ENCODE measurements at regions not wholly inside any gene's neighbourhood (a gene's known extent, or its start where the extent isn't known, plus 50 kb on each side); places are given as distances from the start of the nearest gene placed in this dataset.

DNA sequence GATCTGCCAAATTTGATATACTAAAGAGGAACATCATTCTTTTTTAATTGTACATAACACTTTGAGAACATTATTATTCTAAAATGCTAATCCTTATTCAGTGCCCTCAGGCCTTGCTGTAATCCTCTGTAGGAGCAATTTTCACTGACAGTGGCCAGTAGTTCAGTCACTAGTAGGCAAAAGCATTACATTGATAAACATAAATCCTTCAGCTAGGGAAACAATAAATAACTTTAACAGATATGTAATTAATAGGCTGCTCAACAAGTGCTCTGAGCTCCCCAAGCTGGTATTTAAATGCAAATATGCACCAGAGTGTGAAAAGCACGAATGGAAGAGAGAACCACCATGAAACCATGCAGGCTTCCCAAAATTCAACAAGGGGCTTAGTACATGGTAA, 77.7 kb upstream of the FAM47C start:
- DNase-seq (ENCODE audit: low read depth): no peak

DNA sequence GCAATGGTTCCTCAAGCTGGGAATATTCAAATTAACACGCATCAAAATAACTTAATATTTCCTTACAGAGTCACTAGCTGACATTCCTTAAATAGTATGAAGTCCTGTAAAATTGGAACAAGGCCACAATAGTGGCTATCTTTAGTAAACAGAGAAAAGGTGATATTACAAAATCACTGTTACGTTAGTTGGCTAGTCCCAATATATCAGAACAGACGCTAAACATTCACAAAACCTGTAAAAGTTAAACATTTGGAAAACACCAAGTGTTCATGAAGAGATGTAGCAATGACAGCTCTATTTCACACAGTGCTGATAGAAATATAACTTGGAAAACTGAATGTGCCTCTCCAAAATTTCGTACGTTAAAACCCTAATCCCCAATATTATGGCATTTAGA, 61.0 kb upstream of the FAM47C start:
- DNase-seq (ENCODE audit: low read depth): no peak

DNA sequence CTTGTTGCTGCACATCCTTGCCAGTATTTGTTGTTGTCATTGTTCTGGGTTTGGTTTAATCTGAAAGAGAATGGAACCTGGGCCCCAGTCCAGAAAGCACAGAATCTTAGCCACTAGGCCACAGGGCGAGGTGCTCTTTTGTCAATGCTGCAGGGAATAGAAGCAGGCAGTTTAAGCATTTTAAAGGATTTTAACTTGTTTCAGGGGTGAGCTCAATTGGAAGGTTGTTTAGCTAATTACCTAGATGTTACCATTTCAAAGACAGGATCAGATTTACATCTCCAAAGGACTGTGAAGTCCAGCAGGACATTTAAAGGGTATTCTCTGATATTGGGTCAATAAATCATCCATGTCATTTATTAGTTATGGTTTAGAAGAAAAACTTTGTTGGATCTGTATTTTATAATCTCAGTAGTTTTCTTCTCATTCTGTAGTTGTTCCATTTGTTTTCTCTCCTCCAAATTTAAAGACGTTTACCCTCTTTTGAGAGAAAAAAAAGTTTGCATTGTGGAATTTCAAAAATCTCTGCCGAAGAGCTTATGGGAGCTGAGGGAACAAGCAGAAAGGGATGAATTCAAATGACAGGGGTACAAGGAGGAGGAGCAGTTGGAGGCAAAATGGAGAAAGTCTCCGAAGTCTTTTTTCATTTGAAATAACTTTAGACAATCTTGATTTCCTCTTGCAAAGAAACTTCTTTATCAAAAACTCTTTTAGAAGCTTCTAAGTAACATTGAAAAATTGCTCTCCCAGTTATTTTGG, 57.5 kb upstream of the FAM47C start:
- no peak for DNase-seq (ENCODE audit: low read depth)

DNA sequence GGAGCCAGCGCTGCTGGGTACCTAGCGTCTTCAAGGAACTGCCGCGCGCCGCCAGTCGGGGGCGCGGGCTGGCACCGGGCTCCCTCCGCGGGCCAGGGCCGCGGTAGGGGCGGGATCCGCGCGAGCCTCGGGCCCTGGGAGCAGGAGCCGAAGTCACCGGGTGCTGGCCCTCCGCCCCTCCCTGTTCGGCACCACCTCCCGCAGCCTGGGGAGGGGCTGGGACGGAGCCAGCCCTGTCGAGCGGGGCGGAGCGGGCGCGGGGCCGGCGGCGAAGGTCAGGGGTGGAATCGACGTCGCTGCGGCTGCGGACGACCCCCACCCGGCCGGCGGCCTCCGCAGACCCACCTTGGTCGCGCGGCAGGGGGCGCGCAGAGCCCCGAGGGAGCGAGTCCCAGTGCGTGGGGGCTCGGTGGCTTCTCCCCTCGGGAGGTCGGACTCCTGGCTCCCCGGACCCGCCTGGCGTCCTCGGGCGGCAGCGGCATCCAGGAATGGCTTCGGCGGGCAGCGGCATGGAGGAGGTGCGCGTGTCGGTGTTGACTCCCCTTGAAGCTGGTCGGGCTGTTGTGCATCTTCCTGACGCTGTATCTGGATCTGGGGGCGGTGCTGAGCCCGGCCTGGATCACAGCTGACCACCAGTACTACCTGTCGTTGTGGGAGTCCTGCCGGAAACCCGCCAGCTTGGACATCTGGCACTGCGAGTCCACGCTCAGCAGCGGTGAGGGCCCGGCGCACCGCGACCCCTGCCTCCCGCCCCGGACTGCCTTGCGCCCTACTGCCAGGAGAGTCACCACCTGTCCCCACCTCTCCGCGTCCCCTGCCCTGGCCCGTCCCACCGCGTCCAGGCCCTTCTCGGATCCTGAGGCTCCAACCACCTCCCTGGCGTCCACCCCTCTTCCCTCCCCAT, 50.5 kb upstream of the FAM47C start:
- no peak for DNase-seq (ENCODE audit: low read depth)

Data from stromal cell of bone marrow (primary cell).